H1 (cell line): ENCODE measurements at regions not wholly inside any gene's neighbourhood (a gene's known extent, or its start where the extent isn't known, plus 50 kb on each side); places are given as distances from the start of the nearest gene placed in this dataset.

Source experiments
- CTCF ChIA-PET: fragments of 300-600 bp; sonication (Branson Sonifier 250); formaldehyde crosslinking; loops from one replicate; lab custom pipeline; 2021; ENCODE audit not compliant: partially characterized antibody; lab: Charles Lee
- POLR2A ChIA-PET: fragments of 300-600 bp; sonication (Branson Sonifier 250); formaldehyde crosslinking; loops from one replicate; lab custom pipeline; 2021; ENCODE audit warnings: inconsistent platforms; ENCODE audit not compliant: partially characterized antibody; lab: Charles Lee
- DNase-seq, 2 experiments: peaks; one replicate each; pipeline versions ENCODE4 v3.0.0 to v3.0.0-alpha.2; 2010 to 2022; ENCODE audit warnings: low spot score in 2 of 2, low read depth in 1 of 2, mixed read lengths in 1 of 2
- FAIRE-seq: peaks from 2 replicates; lab custom pipeline; 2011; peaks lifted over from hg19 to GRCh38; lab: Jason Lieb, UNC
- H2AFZ ChIP-seq: 2 replicates; pipeline ENCODE4 v1.8.1; 2012; ENCODE audit warnings: low read length, inconsistent platforms
- H2AK5ac ChIP-seq: 2 replicates; pipeline ENCODE4 v1.6.1; 2013; ENCODE audit warnings: low read depth, low read length
- H2BK120ac ChIP-seq: replicated peaks from 2 replicates; pipeline ENCODE3; 2013; ENCODE audit warnings: low read depth, low read length, inconsistent platforms
- H2BK12ac ChIP-seq: 2 replicates; pipeline ENCODE4 v1.6.1; 2013; ENCODE audit warnings: low read depth, low read length
- H2BK15ac ChIP-seq: 2 replicates; pipeline ENCODE4 v1.6.1; 2013; ENCODE audit warnings: low read length
- H2BK20ac ChIP-seq: 2 replicates; pipeline ENCODE4 v1.6.1; 2013; ENCODE audit warnings: low read length
- H2BK5ac ChIP-seq: 2 replicates; pipeline ENCODE4 v1.6.1; 2013; ENCODE audit warnings: low read depth, low read length
- H3K14ac ChIP-seq: 2 replicates; pipeline ENCODE4 v1.6.1; 2013; ENCODE audit warnings: inconsistent platforms; ENCODE audit not compliant: insufficient read length
- H3K18ac ChIP-seq: 2 replicates; pipeline ENCODE4 v1.6.1; 2013; ENCODE audit warnings: low read length; ENCODE audit errors: extremely low read depth
- H3K23ac ChIP-seq: 2 replicates; pipeline ENCODE4 v1.6.1; 2013; ENCODE audit warnings: inconsistent platforms; ENCODE audit not compliant: insufficient read length
- H3K23me2 ChIP-seq: 2 replicates; pipeline ENCODE4 v1.6.1; 2013; ENCODE audit warnings: low read depth, low read length
- H3K27ac ChIP-seq: 2 replicates; pipeline ENCODE4 v1.6.1; 2011; ENCODE audit warnings: low read depth, low read length, inconsistent platforms
- H3K27me3 ChIP-seq, 4 experiments: replicated peaks in 1 of 4; 1 replicate in 1 of 4; 2 replicates in 3 of 4; pipeline versions ENCODE4 v1.6.1 to v1.8.1; 2011 to 2013; ENCODE audit warnings: low read length in 3 of 4, mild to moderate bottlenecking in 3 of 4, inconsistent platforms in 2 of 4, mixed read lengths in 2 of 4, moderate library complexity in 1 of 4; ENCODE audit not compliant: control insufficient read depth in 3 of 4, insufficient read depth in 3 of 4; ENCODE audit errors: extremely low read depth in 1 of 4
- H3K36me3 ChIP-seq, 4 experiments: 2 replicates each; pipeline versions ENCODE4 v1.6.1 to v1.8.1; 2011 to 2013; ENCODE audit warnings: mild to moderate bottlenecking in 4 of 4, low read length in 3 of 4, moderate library complexity in 2 of 4, control low read depth in 1 of 4, inconsistent platforms in 1 of 4; ENCODE audit not compliant: insufficient read depth in 4 of 4, control insufficient read depth in 2 of 4
- H3K4ac ChIP-seq: replicated peaks from 2 replicates; pipeline ENCODE3; 2013; ENCODE audit warnings: low read length, low read depth, mixed read lengths, inconsistent platforms; ENCODE audit not compliant: insufficient read length
- H3K4me1 ChIP-seq, 4 experiments: replicated peaks in 1 of 4; 1 replicate in 1 of 4; 2 replicates in 3 of 4; pipeline versions ENCODE4 v1.6.1 to v1.8.1; 2011 to 2013; ENCODE audit warnings: low read length in 3 of 4, inconsistent platforms in 2 of 4, mixed read lengths in 1 of 4; ENCODE audit not compliant: insufficient read depth in 4 of 4, control insufficient read depth in 3 of 4
- H3K4me2 ChIP-seq, 2 experiments: 2 replicates each; pipeline versions ENCODE4 v1.6.1 to v1.8.1; 2011 to 2013; ENCODE audit warnings: low read depth in 2 of 2, low read length in 2 of 2, control low read depth in 1 of 2, inconsistent platforms in 1 of 2, mild to moderate bottlenecking in 1 of 2; ENCODE audit not compliant: insufficient read depth in 1 of 2
- H3K4me3 ChIP-seq, 4 experiments: fragments of 200-600, 300-600 bp in 1 of 4; sonication (generic), shearing (Covaris generic), sonication (Bioruptor Twin) in 1 of 4; 2 replicates each; pipeline versions ENCODE4 v1.5.1 to v1.8.1; 2011 to 2016; ENCODE audit warnings: low read length in 4 of 4, low read depth in 3 of 4, control low read depth in 2 of 4, inconsistent platforms in 2 of 4, mild to moderate bottlenecking in 2 of 4, mixed read lengths in 1 of 4, moderate library complexity in 1 of 4; ENCODE audit not compliant: insufficient read depth in 2 of 4; ENCODE audit errors: extremely low read depth in 1 of 4
- H3K56ac ChIP-seq: replicated peaks from 2 replicates; pipeline ENCODE3; 2013; ENCODE audit warnings: low read depth, mild to moderate bottlenecking, mixed read lengths, low read length, inconsistent platforms; ENCODE audit not compliant: insufficient read length
- H3K79me1 ChIP-seq: 2 replicates; pipeline ENCODE4 v1.6.1; 2013; ENCODE audit warnings: low read depth, low read length, control low read depth
- H3K79me2 ChIP-seq, 2 experiments: 2 replicates each; pipeline versions ENCODE4 v1.6.1 to v1.8.1; 2012 to 2013; ENCODE audit warnings: low read length in 2 of 2, mild to moderate bottlenecking in 2 of 2, inconsistent platforms in 1 of 2; ENCODE audit not compliant: insufficient read depth in 2 of 2, control insufficient read depth in 1 of 2
- H3K9ac ChIP-seq, 4 experiments: replicated peaks in 1 of 4; 1 replicate in 1 of 4; 2 replicates in 3 of 4; pipeline versions ENCODE4 v1.6.1 to v1.8.1; 2011 to 2013; ENCODE audit warnings: low read depth in 3 of 4, low read length in 3 of 4, control low read depth in 2 of 4, mild to moderate bottlenecking in 2 of 4, moderate library complexity in 2 of 4, inconsistent platforms in 1 of 4; ENCODE audit errors: extremely low read depth in 1 of 4
- H3K9me3 ChIP-seq, 2 experiments: 2 replicates each; pipeline versions ENCODE4 v1.6.1 to v1.8.1; 2012 to 2013; ENCODE audit warnings: mild to moderate bottlenecking in 2 of 2, moderate library complexity in 2 of 2, control low read depth in 1 of 2, inconsistent platforms in 1 of 2, low read depth in 1 of 2, low read length in 1 of 2, mixed read lengths in 1 of 2; ENCODE audit not compliant: insufficient read depth in 2 of 2
- H4K20me1 ChIP-seq, 2 experiments: replicated peaks in 1 of 2; 2 replicates each; pipeline versions ENCODE3 to v1.8.1; 2011 to 2013; ENCODE audit warnings: inconsistent platforms in 2 of 2, low read length in 2 of 2, mild to moderate bottlenecking in 1 of 2; ENCODE audit not compliant: insufficient read depth in 2 of 2, control insufficient read depth in 1 of 2
- H4K5ac ChIP-seq: 2 replicates; pipeline ENCODE4 v1.6.1; 2013; ENCODE audit warnings: low read length, low read depth, mixed read lengths, inconsistent platforms; ENCODE audit not compliant: insufficient read length
- H4K8ac ChIP-seq: 2 replicates; pipeline ENCODE4 v1.8.0; 2013; ENCODE audit warnings: mild to moderate bottlenecking, moderate library complexity, low read length, inconsistent platforms; ENCODE audit not compliant: insufficient read depth; ENCODE audit errors: extremely low read depth
- H4K91ac ChIP-seq: replicated peaks from 2 replicates; pipeline ENCODE3; 2013; ENCODE audit warnings: low read length, mixed read lengths, inconsistent platforms; ENCODE audit not compliant: insufficient read length
- GTF2F1 ChIP-seq: IDR thresholded peaks from 2 replicates; pipeline ENCODE4 v1.6.1; 2012; ENCODE audit warnings: low read depth, low read length, improper control_type of control experiment, borderline replicate concordance
- MAFK ChIP-seq: IDR thresholded peaks from 2 replicates; pipeline ENCODE4 v1.6.1; 2012; ENCODE audit warnings: low read depth, mild to moderate bottlenecking, improper control_type of control experiment, low read length
- WGBS, 2 experiments: shearing (Covaris generic) in 1 of 2; methylation state at CpG; one replicate each; pipeline versions ENCODE4 v1.1.6 to v1.1.7; 2013 to 2015; ENCODE audit warnings: low lambda C conversion rate in 2 of 2, mixed read lengths in 2 of 2, inconsistent platforms in 1 of 2, low coverage in 1 of 2, missing lambda C conversion rate in 1 of 2; ENCODE audit not compliant: insufficient replicate concordance in 2 of 2, insufficient coverage in 1 of 2, insufficient read length in 1 of 2; ENCODE audit errors: extremely low coverage in 1 of 2, missing lambda C conversion rate in 1 of 2; 5-methylcytosine and 5-hydroxymethylcytosine counted together

DNA sequence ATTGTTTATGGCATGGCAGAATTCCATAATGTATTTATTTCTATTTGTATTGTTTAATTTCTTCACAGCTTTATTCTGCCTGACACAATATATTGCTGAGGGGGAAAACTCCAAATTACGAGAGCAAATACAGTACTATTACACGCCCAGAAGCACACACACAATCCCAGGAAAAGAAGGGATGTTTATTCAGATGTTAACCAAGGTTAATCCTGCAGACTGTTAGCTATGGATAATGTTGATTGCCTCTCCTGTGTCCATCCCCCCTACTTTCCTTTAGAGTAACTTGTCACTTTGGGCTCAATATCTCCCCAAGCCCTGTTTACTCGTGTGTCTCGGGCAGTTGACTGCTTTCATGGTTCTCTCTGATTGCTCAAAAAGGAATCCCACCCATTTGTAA, 84.2 kb upstream of the ERCC6L2 start:
- Histone ChIP-seq H3K4ac (no peak overlapping the region), H3K36me3 (no peaks in the 10 kb centered on the region), H4K91ac (no peak overlapping the region), H3K79me2 (no peaks in the 10 kb centered on the region), H3K23me2 (no peaks in the 10 kb centered on the region), H3K18ac (no peak overlapping the region), H4K8ac (no peak overlapping the region), H4K20me1 (no peaks in the 10 kb centered on the region), H3K27me3 (no peaks in the 10 kb centered on the region), H4K5ac (no peak overlapping the region), H3K79me1 (no peaks in the 10 kb centered on the region), H3K9me3 (no peaks in the 10 kb centered on the region), H3K56ac (no peak overlapping the region), H2BK120ac (no peak overlapping the region), H3K27ac (no peak overlapping the region), H2AK5ac (no peak overlapping the region), H3K9ac (no peak overlapping the region), H2BK12ac (no peak overlapping the region), H3K4me2 (no peak overlapping the region), H2AFZ (0 out of 2 replicates have a peak overlapping the region, but pooled peaks have one; percentile 35), H3K4me3 (no peak overlapping the region), H3K14ac (no peak overlapping the region), H2BK5ac (no peak overlapping the region), H3K23ac (no peak overlapping the region), H2BK15ac (no peak overlapping the region), H2BK20ac (no peak overlapping the region), H3K4me1 (no peaks in the 10 kb centered on the region)
- ChIA-PET CTCF (interaction anchor here (1.3 kb wide), 1 partner anchor 21 kb away, joined by 3 read pairs; no protein-coding TSS in a partner anchor), POLR2A (interaction anchor here (1.4 kb wide), 1 partner anchor 84 kb away, joined by 4 read pairs; the partner anchor contains the start of gene ERCC6L2)
- no peak for TF ChIP-seq GTF2F1
- no peak for TF ChIP-seq MAFK
- FAIRE-seq (no peak), DNase-seq (no peak)
- 81% methylated on average over 4 of the region's 4 CpGs; no CpG with 5 or more reads in 1 of the 2 experiments for WGBS, 2 experiments
